ENCODE measurements at regions not wholly inside any gene's neighbourhood (a gene's known extent, or its start where the extent isn't known, plus 50 kb on each side); places are given as distances from the start of the nearest gene placed in this dataset.

- no peak overlapping the region for H3K4me3 ChIP-seq (ENCODE audit: low read depth, low read length)
- H3K36me3 ChIP-seq (ENCODE audit: control insufficient read depth in 2 of 2, insufficient read depth in 1 of 2, low read length in 2 of 2), result no peaks in the 10 kb centered on the region
- TF ChIP-seq ZNF184 (tag by site-specific recombination; IDR thresholded peaks at IDR 0.05), result no peak
- no peak for TF ChIP-seq ZBTB6 (tag by site-specific recombination; IDR thresholded peaks at IDR 0.05)
- no peak for TF ChIP-seq IKZF3 (tag by site-specific recombination; IDR thresholded peaks at IDR 0.05)
- no peak for TF ChIP-seq ZNF423 (tag by site-specific recombination; IDR thresholded peaks at IDR 0.05)
- TF ChIP-seq KLF8 (tag by site-specific recombination; IDR thresholded peaks at IDR 0.05), result no peak
- TF ChIP-seq ZNF140 (tag by site-specific recombination; IDR thresholded peaks at IDR 0.05), result no peak
- no peak for TF ChIP-seq ZNF560 (tag by site-specific recombination; IDR thresholded peaks at IDR 0.05; ENCODE audit: borderline replicate concordance)
- no peak for TF ChIP-seq ZNF202 (tag by site-specific recombination; IDR thresholded peaks at IDR 0.05; ENCODE audit: borderline replicate concordance)
- TF ChIP-seq ZNF148 (tag by site-specific recombination; IDR thresholded peaks at IDR 0.05; ENCODE audit: borderline replicate concordance), result no peak
- TF ChIP-seq ZBTB7A (tag by site-specific recombination; IDR thresholded peaks at IDR 0.05; ENCODE audit: low read depth), result no peak
- TF ChIP-seq ZFP37 (tag by site-specific recombination; IDR thresholded peaks at IDR 0.05), result no peak
- no peak for TF ChIP-seq ZNF404 (tag by site-specific recombination; IDR thresholded peaks at IDR 0.05)
- TF ChIP-seq ZNF157 (tag by site-specific recombination; IDR thresholded peaks at IDR 0.05), result no peak
- no peak for TF ChIP-seq ZNF37A (tag by site-specific recombination; IDR thresholded peaks at IDR 0.05)
- TF ChIP-seq PRDM1 (tag by site-specific recombination; IDR thresholded peaks at IDR 0.05), result no peak
- CTCF ChIA-PET, result interaction anchor here (0.7 kb wide), 1 partner anchor 60 kb away, joined by 3 read pairs; no protein-coding TSS in a partner anchor
- no peaks in the 10 kb centered on the region for H3K9me3 ChIP-seq (ENCODE audit: control insufficient read depth, insufficient read depth, low read depth, low read length)
- H3K4me1 ChIP-seq (ENCODE audit: control insufficient read depth, insufficient read depth, low read length), result no peaks in the 10 kb centered on the region
- POLR2A ChIA-PET, result no interaction called here
- no peak overlapping the region for H3K27ac ChIP-seq (ENCODE audit: extremely low read depth, low read depth, low read length)
These were observed 228.4 kb downstream of the KLF13 start for GRCh38 chr15:31555022-31555421.

- no peak for TF ChIP-seq ZNF391 (tag by site-specific recombination; IDR thresholded peaks at IDR 0.05; ENCODE audit: borderline replicate concordance, low read depth)
- Histone ChIP-seq H3K27ac (ENCODE audit: extremely low read depth, low read depth, low read length) (no peak overlapping the region), H3K36me3 (ENCODE audit: control insufficient read depth in 2 of 2, insufficient read depth in 1 of 2, low read length in 2 of 2) (no peaks in the 10 kb centered on the region), H3K4me1 (ENCODE audit: control insufficient read depth, insufficient read depth, low read length) (no peaks in the 10 kb centered on the region), H3K4me3 (ENCODE audit: low read depth, low read length) (no peak overlapping the region), H3K9me3 (ENCODE audit: control insufficient read depth, insufficient read depth, low read depth, low read length) (no peaks in the 10 kb centered on the region)
- POLR2A ChIA-PET, result no interaction called here
- CTCF ChIA-PET, result interaction anchor here (0.7 kb wide), 1 partner anchor 14 kb away, joined by 3 read pairs; no protein-coding TSS in a partner anchor
These were observed 230.0 kb downstream of the KLF13 start for GRCh38 chr15:31556494-31557150.

GRCh38 chr15:31557899-31558298, 231.3 kb downstream of the KLF13 start:
- POLR2A ChIA-PET, result no interaction called here
- Histone ChIP-seq H3K4me3 (ENCODE audit: low read depth, low read length) (no peak overlapping the region), H3K9me3 (ENCODE audit: control insufficient read depth, insufficient read depth, low read depth, low read length) (no peaks in the 10 kb centered on the region), H3K36me3 (ENCODE audit: control insufficient read depth in 2 of 2, insufficient read depth in 1 of 2, low read length in 2 of 2) (no peaks in the 10 kb centered on the region), H3K4me1 (ENCODE audit: control insufficient read depth, insufficient read depth, low read length) (no peaks in the 10 kb centered on the region), H3K27ac (ENCODE audit: extremely low read depth, low read depth, low read length) (no peak overlapping the region)
- CTCF ChIA-PET, result interaction anchor here (0.7 kb wide), 1 partner anchor 48 kb away, joined by 4 read pairs; no protein-coding TSS in a partner anchor
- TF ChIP-seq ZSCAN18 (tag by site-specific recombination; IDR thresholded peaks at IDR 0.05), result no peak
- TF ChIP-seq INSM2 (tag by site-specific recombination; IDR thresholded peaks at IDR 0.05), result no peak
- no peak for TF ChIP-seq ZNF501 (tag by site-specific recombination; IDR thresholded peaks at IDR 0.05)
- TF ChIP-seq ZNF121 (tag by site-specific recombination; IDR thresholded peaks at IDR 0.05), result no peak
- no peak for TF ChIP-seq ZNF561 (tag by site-specific recombination; IDR thresholded peaks at IDR 0.05; ENCODE audit: borderline replicate concordance)

Data from HEK293 (cell line).